Activated gamma-delta T cell (primary cell): ENCODE measurements at regions not wholly inside any gene's neighbourhood (a gene's known extent, or its start where the extent isn't known, plus 50 kb on each side); places are given as distances from the start of the nearest gene placed in this dataset.
"Not testable (repeated sequence)": the region's sequence is repeated elsewhere in the genome, so short reads cannot be mapped to it uniquely, and the experiment has no call there.

Experiments
- DNase-seq: peaks from one replicate; lab custom pipeline; 2025; lab: John Stamatoyannopoulos, UW

DNA sequence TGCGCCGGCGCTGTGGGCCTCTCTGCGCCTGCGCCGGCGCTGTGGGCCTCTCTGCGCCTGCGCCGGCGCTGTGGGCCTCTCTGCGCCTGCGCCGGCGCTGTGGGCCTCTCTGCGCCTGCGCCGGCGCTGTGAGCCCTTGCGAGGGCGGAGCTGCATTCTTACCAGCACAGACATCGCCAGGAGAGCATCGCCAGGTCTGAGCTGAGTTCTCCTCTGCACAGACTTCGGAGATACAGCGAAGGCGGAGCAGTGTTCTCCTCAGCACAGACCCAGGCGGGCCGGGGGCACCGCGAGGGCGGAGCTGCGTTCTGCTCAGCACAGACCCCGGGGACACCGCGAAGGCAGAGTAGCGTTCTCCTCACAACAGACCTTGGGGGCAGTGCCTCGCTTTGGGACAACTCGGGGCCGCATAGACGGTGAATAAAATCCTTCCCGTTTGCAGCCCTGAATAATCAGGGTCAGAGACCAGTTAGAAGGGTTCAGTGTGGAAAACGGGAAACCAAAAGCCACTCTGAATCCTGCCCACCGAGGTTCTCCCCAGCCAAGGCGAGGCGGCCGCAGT lies 1268.1 kb downstream of the FOXD4L5 start:
- not testable (repeated sequence) for DNase-seq

DNA sequence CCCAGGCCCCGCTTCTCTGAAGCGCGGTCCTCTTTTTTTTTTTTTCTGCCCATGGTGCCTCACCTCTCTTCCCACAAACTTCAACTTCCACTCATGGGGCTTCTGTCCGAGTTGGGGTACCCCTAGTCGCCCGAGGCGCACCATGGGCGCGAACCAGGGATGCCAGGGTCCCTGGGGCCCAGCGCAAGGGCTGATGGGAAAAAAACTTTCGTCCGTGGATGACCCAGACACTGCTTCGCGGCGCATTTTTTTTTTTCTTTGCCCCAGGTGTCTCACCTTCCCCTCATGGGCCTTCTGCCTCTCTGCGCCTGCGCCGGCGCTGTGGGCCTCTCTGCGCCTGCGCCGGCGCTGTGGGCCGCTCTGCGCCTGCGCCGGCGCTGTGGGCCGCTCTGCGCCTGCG lies 1268.8 kb downstream of the FOXD4L5 start:
- not testable (repeated sequence) for DNase-seq

DNA sequence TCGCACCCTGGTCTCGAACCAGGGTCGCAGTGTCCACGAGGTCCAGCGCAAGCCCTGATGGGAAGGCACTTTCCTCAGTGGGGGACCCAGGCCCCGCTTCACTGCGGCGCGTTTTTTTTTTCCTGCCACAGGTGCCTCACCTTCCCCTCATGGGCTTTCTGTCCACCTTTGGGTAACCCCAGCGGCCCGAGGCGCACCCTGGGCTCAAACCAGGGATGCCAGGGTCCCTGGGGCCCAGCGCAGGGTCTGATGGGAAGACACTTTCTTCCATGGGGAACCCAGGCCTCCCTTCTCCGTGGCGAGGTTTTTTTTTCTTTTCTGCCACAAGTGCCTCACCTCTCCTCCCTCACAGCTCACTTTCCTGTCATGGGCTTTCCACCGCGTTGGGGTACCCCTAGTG lies 1269.9 kb downstream of the FOXD4L5 start:
- DNase-seq = no peak

- DNase-seq = not testable (repeated sequence)
Measured at GRCh38 chr9:64014386-64015091, 1270.5 kb downstream of the FOXD4L5 start.

- not testable (repeated sequence) for DNase-seq
Measured at GRCh38 chr9:64013122-64013521, 1271.9 kb downstream of the FOXD4L5 start.

- not testable (repeated sequence) for DNase-seq
Measured at GRCh38 chr9:64012014-64012413, 1273.0 kb downstream of the FOXD4L5 start.

DNA sequence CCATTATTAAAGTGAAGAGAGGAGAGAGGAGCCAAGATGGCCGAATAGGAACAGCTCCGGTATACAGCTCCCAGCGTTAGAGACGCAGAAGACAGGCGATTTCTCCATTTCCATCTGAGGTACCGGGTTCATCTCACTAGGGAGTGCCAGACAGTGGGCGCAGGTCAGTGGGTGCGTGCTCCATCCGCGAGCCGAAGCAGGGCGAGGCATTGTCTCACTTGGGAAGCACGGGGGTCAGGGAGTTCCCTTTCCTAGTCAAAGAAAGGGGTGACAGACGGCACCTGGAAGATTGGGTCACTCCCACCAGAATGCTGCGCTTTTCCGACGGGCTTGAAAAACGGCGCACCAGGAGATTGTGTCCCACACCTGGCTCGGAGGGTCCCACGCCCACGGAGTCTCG lies 1305.3 kb downstream of the FOXD4L5 start:
- DNase-seq = not testable (repeated sequence)
